Kidney capillary endothelial cell (primary cell): ENCODE measurements at regions not wholly inside any gene's neighbourhood (a gene's known extent, or its start where the extent isn't known, plus 50 kb on each side); places are given as distances from the start of the nearest gene placed in this dataset.
"Not testable (repeated sequence)": the region's sequence is repeated elsewhere in the genome, so short reads cannot be mapped to it uniquely, and the experiment has no call there.

Source experiments
- DNase-seq: peaks from one replicate; pipeline ENCODE4 v3.0.0-alpha.2; 2018; ENCODE audit warnings: low spot score

DNA sequence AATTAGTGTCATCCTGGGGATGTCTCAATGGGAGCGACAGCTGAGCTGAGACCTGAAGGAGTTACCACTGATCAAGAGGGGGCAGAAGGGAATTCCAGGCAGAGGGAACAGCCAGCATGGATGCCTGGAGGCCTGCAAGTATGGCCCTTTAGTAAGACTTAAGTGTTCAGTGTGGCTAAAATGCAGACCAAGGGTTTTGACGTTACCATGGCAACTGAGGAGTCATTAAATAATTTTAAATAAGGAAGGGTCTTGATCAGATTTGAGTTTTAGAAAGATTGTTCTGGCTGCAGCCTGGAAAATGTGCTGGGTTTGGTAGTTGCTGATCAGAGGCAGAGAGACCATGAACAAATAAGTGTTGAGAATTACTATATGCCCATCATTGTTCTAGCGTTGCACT, 285.5 kb downstream of the USP46 start:
- DNase-seq, result no peak

DNA sequence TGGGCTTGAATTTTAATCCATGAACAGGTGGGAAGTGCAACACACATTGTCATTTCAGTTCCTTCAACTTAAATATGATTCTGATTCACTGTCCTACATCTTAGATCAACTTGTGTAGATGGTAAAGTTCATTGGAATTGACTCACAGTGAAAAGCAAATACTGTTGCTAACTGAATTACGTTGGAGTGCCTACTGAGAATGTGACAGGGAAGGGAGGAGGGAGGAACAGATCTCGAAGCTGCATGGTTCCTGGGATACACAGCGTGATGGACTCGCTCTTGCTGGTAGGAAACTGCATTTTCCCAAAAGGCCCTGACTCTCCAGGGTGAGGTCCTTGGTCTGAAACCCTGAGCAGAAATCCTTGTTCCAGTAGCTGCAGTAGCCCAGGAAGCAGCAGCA, 284.2 kb downstream of the USP46 start:
- no peak for DNase-seq

DNA sequence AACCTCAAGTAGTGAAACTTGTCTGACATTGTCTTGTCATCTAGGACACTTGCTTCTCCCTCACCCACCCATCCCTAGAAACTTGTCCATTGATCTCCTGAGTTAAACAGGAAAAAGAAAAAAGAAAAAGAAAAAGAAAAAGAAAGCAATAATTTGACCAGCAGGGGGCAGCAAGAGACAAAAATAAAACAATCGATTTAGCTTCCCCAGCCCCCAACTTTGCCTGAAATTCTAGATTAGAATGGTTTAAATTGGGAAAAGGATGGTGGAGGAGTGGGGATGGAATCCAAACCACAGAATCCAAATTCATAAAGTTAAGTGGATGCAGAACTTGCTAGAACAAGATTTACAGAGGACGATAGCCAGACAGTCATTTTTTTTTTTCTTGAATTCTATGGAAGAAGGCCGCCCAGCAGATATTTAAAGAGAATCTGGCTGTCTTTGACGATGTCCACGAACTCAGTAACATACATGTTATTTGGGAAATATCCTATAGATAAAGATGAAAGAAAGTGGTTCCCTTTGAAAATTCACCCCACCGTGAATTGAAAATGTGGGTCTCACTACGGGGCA, 282.9 kb downstream of the USP46 start:
- peak; percentile 42 for DNase-seq

DNA sequence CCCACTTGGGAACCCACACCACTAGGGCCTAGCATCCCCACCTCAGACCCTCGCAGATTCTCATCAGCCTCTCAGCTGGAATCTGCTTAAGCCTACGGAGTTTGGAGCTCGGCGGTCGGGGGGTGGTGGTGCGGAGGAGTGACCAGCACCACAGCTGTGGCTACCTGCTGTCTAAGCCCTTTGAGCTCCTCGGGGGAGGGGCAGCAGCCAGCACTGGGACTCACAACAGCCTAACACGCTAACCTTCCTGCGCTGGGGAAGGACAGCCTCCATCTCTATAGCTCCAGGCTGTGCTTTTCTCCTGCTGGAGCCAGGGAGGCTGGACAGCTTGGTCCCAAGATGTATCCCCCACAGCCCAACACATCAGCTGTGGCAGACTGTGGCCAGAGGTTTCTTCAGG, 281.5 kb downstream of the USP46 start:
- DNase-seq, result no peak

DNA sequence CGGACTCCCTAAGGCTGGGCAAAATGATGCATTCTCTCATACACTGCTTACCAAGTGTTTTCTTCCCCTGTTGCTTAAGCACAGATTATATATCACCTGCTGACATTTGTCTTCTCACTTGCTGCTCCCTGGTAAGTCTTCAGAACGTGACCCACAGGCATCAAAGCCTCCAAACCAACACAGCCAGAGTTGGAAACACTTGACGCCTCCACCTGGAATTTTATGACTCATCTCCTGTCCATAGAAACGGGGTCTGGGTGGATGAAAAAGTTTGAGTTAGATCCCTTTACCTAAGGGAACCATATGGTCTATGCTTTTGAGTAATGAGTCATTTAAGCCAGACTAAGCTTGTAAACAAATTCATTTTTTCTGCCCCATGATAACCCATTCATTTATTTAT, 251.6 kb downstream of the USP46 start:
- DNase-seq, result peak; percentile 82

DNA sequence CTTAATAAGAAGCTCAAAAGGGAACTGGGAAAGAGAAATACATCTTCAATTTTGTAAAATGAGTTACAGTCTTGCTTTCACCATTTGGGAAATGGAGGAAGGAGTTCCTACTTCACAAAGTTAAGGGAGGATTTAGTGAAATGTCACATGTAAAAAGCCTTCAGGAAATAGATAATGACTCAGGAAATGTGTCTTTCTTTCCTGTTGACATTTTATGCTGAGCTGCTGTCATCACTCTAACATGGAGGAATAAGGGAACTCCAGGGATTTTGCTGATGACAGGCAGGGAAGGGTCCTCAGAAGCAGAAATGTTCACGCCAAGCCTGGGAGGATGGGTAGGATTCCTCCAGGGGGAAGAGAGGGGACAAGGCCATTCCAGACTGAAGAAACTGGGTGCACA, 251.1 kb downstream of the USP46 start:
- DNase-seq, result peak; percentile 75

DNA sequence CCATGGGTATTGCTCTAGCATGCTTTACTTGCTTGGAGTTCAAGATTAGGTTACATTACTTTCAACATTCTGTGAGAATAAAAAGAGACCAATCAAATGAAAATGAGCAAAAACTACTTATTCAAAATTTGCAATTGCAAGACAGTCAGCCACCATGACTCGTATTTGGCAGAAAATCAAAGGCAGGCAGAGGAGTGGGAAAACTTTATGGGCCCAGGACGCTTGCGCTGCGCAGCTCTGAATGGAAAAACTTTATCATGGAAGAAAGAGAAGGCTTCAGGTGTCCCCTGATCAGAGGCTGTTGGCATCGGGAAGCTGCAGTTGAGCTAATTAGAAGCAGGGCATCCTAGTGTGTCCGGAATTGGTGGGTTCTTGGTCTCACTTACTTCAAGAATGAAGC, 250.6 kb downstream of the USP46 start:
- peak; percentile 11 for DNase-seq

DNA sequence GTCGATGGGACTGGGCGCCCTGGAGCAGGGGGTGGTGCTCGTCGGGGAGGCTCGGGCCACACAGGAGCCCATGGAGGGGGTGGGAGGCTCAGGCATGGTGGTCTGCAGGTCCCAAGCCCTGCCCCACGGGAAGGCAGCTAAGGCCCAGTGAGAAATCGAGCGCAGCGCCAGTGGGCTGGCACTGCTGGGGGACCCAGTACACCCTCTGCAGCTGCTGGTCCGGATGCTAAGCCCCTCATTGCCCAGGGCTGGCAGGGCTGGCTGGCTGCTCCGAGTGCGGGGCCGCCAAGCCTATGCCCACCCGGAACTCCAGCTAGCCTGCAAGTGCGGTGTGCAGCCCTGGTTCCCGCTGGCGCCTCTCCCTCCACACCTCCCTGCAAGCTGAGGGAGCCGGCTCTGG, 249.3 kb downstream of the USP46 start:
- not testable (repeated sequence) for DNase-seq

DNA sequence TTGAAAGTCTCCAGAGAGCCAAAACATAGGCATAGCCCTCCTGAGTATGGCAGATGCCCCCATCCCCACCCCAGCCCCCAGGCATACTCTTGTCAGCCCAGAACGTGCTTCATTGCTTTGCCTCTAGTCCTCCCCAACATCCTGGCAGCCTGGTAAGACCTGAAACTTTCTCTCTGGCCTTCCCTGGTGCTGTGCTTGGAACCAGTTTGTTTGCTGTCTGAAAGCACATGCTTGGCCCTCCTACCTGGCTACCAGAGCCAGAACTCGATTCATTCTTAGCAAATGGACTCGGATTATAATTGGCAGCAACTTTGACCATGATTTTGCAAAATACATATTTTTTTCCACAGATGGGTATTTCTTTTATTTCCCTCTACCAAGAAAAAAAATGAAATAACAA, 248.1 kb downstream of the USP46 start:
- no peak for DNase-seq

DNA sequence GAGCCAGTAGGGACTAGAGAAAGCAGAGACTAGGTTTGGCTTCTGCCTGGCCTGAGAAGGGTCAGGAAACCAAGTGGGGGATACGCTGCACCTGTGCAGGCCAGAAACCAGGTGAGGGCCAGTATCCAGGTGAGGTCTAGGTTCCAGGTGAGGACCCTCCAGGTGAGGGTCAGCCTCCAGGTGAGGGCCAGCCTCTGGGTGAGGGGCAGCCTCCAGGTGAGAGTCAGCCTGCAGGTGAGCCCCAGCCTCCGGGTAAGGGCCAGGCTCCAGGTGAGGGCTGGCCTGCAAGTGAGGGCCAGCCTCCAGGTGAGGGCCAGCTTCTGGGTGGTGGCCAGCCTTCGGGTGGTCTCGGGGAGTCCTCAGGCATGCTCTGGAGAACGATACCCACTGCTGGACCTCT, 238.8 kb downstream of the USP46 start:
- no peak for DNase-seq

DNA sequence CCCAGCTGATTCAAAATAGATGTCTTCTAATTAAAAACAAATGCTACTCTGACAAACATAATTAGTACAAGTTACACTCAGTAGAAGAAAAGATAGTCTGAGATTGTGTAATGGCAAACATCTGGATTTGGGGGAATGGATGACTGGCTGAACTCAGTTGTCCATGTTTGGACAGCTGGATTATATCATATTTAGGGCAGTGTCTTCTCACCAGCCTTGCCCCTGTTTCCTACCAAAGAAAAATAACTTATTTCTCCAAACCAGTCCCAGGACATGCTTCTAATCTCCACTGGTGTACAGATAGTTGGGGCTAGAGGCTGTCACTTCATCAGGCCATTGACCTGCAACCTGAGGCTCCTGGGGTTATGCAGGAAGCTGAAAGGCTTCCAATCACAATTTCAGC, 237.3 kb downstream of the USP46 start:
- DNase-seq, result no peak

DNA sequence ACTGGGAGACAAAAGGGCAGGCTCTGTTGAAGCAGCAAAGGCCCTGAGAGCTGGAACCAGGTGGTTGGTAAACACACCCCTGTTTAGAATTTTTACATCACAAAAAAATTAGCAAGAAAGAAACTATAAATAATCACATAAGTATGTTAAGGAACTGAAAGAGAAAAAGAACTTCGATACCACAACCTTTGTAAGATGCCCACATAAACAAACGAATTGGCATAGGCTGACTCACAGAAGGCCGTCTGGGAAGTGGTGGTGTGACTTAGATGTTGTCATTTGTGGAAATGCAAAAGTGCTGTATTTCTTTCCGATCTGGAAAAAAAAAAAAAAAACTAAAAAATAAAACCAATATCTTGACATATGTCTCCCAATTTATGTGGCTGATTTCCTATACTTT, 235.1 kb downstream of the USP46 start:
- DNase-seq, result no peak

DNA sequence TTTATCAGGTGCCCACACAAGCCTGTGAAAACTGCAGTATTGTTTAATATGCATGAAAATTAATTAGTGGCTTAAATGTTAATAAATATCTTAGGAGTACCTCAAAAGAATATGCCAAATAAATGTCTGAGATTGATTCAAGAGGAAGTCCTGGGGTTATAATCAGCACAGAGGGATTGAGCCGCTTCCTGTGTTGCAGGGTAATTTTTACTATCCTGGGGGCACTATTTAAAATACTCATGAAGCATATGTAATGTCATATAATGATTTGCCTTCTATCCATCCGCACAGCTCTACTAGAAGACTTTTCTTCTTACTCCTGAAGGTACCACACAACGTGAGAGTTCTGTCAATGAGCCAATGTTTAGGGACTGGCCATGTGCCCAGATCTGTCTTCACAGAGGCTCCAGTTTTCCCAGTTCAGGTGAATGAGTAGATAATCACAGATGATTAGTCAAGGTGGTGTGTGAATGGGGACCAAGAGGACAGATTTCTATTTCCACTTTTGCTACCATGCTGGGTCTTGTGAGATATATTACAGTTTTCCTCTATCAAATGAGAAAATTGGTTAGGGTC, 233.3 kb downstream of the USP46 start:
- DNase-seq, result no peak

DNA sequence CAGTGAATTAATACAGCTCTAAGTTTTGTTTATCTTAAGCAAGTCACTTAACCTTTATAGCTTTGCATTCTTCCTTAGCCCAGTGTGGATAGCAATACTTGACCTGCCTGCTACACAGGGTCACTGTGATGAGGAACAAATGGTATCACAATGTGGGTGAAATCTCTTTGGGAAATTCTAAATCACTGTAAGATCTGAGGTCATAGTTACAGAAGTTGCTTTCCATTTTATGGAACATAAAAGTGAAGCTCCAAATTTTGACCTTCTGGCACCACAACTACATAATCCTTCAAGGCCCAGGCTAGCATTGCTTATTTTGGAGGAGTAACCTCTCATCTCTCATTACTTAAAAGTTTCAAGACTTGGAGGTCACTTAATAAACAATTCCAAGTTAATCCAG, 227.7 kb downstream of the USP46 start:
- DNase-seq, result no peak

DNA sequence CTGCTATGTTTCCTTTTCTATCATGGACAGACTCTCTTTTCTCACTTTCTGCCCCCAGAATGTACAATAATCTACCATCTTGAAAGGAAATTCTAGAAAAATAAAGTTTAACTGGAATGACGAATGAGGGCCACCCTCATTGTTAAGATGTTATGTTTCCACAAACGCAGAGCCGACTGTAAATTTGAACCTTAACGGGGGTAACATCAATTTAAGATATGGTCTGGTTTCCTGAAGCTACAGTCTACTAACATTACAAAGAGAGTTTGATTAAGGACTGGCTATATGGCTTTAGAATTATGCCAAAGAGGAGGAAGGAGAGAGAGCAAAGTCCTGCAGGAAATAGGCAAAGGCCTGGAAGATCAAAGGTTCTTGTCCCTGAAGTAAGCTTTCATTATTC, 227.2 kb downstream of the USP46 start:
- no peak for DNase-seq

DNA sequence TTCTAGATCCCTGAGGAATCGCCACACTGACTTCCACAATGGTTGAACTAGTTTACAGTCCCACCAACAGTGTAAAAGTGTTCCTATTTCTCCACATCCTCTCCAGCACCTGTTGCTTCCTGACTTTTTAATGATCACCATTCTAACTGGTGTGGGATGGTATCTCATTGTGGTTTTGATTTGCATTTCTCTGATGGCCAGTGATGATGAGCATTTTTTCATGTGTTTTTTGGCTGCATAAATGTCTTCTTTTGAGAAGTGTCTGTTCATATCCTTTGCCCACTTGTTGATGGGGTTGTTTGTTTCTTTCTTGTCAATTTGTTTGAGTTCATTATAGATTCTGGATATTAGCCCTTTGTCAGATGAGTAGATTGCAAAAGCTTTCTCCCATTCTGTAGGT, 216.6 kb downstream of the USP46 start:
- not testable (repeated sequence) for DNase-seq

DNA sequence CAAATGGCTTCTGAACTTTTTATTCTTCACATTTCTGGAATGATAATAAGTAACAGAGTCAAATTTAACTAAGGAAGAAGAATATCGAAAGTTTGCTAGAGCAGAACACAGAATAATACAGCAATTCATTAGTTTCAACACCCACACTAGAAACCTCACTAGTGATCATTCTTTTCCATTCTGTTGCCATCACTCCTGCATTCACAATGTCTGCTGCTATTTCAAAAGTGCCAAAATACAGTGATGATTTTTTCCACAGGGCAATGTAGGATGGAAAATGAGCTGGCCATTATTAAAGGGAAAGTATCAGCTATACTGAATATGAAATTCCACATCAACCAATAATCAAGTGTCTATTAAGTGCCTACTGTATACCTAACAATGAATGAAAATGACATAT, 186.7 kb downstream of the USP46 start:
- DNase-seq, result no peak

DNA sequence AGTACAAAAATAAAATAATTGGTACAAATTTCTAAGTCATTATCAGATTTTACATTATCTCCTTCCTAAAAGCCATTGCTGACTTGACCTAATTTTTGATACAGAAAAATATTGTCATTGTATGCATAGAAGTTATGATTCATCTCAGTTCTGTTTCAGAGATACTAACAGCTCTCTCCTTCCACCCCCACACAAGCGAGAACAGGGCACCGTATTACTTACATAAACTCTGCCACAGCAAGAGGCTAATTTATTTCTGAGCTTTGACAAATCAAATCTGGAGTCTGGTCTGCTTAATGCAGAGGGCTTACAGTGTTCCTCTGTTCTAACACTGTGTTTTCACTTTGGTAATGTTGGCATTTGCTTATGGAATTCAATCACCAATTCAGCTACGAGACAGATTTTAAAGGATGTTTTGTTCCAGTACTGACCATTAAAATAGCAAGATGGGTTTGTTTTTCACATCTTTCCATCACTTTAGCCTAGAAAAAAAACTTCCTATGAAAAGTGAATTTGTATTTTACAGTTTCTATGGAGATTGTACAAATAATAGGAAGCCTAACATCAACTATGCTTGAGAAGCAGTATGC, 181.8 kb downstream of the USP46 start:
- no peak for DNase-seq

DNA sequence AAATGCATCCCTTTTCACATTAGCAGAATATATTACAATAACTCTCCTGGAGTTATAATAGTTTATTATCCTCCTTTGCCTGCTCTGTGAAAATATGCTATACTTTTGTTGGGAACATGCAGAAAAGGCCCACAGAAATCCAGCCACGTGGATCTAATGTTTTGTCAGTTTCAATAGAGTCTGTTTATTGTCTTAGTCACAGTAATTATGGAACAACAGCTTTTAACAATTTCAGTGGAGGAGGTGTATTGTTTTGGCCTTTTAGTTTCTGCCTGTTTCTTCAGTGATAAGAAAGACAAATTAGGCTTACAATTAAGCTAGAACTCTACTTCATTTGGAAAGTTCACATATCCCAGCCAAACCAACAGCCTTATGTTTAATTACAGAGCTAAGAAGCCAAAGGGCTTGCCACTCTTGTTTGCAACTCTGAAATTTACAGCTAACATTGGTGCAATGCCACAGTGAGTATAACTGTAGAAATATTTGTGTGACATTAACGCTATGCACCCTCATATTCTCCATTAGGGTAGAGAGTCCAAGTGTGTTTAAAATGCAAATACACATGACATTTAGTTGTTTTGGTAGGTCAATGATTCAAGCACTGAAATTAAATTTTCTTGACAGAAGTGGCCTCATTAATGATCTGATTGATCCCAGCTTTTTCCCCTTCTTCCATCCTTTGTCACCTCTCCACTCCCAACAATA, 175.8 kb downstream of the USP46 start:
- no peak for DNase-seq

DNA sequence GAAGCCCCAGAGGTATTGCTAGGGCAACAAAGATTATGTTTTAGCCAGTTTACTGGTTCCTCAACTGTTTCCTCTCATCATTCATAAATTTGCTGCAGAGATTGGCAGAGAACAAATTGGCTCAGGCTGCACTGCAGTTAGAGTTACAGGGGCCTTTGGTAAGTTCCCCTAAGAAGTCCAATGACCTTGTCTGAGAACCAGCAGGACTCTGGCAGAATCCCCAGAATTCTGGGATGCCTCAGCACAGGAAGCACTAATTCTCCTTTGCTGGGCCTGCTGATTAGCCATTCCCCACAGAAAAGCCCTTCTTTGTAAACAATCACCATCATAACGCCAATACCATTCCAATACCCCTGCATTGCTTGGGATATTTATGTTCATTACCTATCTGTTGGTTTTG, 151.3 kb downstream of the USP46 start:
- no peak for DNase-seq

DNA sequence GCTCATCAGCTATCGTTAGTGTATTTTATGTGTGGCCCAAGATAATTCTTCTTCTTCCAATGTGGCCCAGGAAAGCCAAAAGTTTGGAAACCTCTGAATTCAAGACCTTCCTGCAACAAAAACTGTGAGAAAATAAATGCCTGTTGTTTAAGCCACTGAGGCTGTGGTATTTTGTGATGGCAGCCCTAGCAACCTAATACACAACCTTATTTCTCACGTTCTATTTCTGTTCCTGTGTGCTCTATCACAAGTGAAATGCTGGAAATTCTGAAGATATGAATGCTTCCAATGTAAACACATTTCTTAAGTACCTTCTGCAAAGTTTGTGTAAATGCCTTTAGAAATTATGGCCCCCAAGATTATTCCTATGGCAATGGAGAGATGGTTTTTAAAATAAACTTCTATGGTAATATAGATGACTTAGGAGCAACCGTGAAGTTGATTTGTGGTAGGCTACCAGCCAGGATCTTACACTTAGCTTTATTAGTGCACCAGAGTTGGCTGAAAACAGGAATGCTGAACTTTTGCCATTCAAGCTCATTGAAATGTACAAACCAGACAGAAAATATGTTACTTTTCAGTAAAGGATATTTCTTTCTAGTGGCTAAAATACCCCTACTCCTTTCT, 148.0 kb downstream of the USP46 start:
- no peak for DNase-seq

DNA sequence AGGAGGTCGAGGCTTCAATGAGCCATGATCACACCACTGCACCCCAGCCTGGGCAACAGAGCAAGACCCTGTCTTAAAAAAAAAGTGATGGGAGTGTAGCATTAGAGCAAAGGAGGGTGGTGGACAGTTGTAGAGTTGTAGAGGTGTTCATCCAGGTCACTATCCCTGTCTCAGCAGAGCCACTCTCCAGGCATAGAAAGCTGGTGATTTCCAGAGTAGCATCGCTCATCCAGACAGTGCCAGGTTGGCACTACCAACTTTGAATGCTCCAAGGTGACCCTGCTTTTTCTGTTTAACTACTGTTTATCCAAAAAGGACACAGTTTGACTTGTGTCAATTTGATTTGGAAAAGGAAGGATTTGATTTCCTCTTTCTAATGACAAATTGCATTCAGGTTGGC, 147.3 kb downstream of the USP46 start:
- no peak for DNase-seq

DNA sequence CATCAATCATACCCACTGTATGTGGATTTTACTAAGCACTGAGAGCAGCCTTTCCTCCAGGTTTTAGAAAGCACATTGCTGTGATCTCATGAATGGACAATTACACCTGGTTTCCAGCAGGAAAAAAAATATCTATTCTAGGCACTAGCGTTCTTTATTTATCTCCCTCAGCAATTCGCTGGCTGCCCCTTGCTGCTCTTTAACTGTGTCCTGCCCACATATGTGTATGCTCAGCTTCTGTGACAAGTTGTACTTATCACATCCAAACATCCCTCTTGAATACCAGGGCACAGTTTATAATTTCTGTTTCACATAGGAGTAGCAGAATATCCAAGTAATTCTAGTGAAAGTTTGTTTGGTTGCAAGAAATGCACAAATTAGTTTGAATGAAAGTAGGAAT, 146.8 kb downstream of the USP46 start:
- DNase-seq, result no peak
